Lung (tissue), 11 donors: ENCODE measurements at regions not wholly inside any gene's neighbourhood (a gene's known extent, or its start where the extent isn't known, plus 50 kb on each side); places are given as distances from the start of the nearest gene placed in this dataset.

ENCODE experiments used
- ATAC-seq: fragments of 200-7000 bp; cut with Tn5 transposase; one replicate; pipeline ENCODE4 v1.9.1; 2020; ENCODE audit warnings: moderate number of reproducible peaks; ENCODE audit not compliant: insufficient read depth, low FRiP score
- DNase-seq, 3 donors: peaks; one replicate each; pipeline ENCODE4 v3.0.0-alpha.2; 2013 to 2017
- H3K27ac ChIP-seq, 2 donors: one replicate each; pipeline ENCODE4 v1.5.1; 2013; ENCODE audit warnings: mild to moderate bottlenecking in 2 of 2, moderate library complexity in 2 of 2, control low read depth in 1 of 2, inconsistent platforms in 1 of 2, low read depth in 1 of 2, low read length in 1 of 2
- H3K27me3 ChIP-seq, 3 donors: one replicate each; pipeline ENCODE4 v1.5.1; 2013; ENCODE audit warnings: low read length in 2 of 3; ENCODE audit not compliant: control insufficient read depth in 3 of 3, insufficient read depth in 3 of 3
- H3K36me3 ChIP-seq, 4 donors: one replicate each; pipeline ENCODE4 v1.5.1; 2013; ENCODE audit warnings: low read length in 4 of 4, mild to moderate bottlenecking in 1 of 4, moderate library complexity in 1 of 4; ENCODE audit not compliant: control insufficient read depth in 4 of 4, insufficient read depth in 4 of 4
- H3K4me1 ChIP-seq, 5 donors: one replicate each; pipeline ENCODE4 v1.5.1; 2013; ENCODE audit warnings: low read length in 5 of 5, mild to moderate bottlenecking in 2 of 5, moderate library complexity in 1 of 5; ENCODE audit not compliant: control insufficient read depth in 5 of 5, insufficient read depth in 5 of 5
- H3K4me3 ChIP-seq: one replicate; pipeline ENCODE4 v1.5.1; 2013; ENCODE audit warnings: mild to moderate bottlenecking, control low read depth, moderate library complexity
- H3K9ac ChIP-seq, 2 donors: one replicate each; pipeline ENCODE4 v1.5.1; 2013; ENCODE audit warnings: low read length in 2 of 2, control low read depth in 1 of 2; ENCODE audit not compliant: insufficient read depth in 1 of 2
- H3K9me3 ChIP-seq, 4 donors: one replicate each; pipeline ENCODE4 v1.5.1; 2013; ENCODE audit warnings: low read length in 3 of 4, mild to moderate bottlenecking in 1 of 4, moderate library complexity in 1 of 4; ENCODE audit not compliant: control insufficient read depth in 4 of 4, insufficient read depth in 3 of 4
- WGBS, 2 donors: extraction: QIAGEN DNeasy Blood & Tissue Kit; methylation state at CpG; one replicate each; pipeline ENCODE4 v1.1.7; 2013; 5-methylcytosine and 5-hydroxymethylcytosine counted together
- TF ChIP-seq, protein P1 (sequence below): IDR thresholded peaks from 2 replicates; pipeline ENCODE4 v1.5.1; 2012; ENCODE audit warnings: mild to moderate bottlenecking; ENCODE audit errors: control extremely low read depth, extremely low read depth
- donor health status: control.
- donor health status: control.
- donor health status: Bipolar disorder and iron deficiency.
- donor health status: healthy.
- donor health status: DM: yes; HTN: yes; CAD: no.

DNA sequence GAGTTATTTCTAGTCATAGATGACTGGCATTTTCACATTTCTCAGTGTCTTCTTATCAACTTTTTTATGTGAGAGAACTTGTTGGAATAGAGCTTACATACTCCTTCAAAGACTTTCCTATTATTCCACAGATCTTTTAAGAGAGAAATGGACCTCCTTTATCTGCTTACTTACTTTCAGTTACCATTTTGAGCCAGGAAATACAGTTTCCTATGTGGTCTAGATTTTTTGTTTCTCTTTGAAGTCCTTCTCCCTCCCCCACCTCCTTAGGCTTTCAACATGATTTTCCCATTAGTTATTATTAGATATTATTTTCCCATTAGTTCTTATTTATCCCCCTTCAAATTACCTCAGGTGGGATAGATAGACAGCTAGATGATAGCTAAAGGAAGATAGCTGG, 289.1 kb upstream of the ITGA1 start:
- TF ChIP-seq, protein P1, sequence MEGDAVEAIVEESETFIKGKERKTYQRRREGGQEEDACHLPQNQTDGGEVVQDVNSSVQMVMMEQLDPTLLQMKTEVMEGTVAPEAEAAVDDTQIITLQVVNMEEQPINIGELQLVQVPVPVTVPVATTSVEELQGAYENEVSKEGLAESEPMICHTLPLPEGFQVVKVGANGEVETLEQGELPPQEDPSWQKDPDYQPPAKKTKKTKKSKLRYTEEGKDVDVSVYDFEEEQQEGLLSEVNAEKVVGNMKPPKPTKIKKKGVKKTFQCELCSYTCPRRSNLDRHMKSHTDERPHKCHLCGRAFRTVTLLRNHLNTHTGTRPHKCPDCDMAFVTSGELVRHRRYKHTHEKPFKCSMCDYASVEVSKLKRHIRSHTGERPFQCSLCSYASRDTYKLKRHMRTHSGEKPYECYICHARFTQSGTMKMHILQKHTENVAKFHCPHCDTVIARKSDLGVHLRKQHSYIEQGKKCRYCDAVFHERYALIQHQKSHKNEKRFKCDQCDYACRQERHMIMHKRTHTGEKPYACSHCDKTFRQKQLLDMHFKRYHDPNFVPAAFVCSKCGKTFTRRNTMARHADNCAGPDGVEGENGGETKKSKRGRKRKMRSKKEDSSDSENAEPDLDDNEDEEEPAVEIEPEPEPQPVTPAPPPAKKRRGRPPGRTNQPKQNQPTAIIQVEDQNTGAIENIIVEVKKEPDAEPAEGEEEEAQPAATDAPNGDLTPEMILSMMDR: no peak
- Histone ChIP-seq H3K36me3 (no peaks in the 10 kb centered on the region), H3K27ac (no peak overlapping the region), H3K4me3 (no peak overlapping the region), H3K9ac (no peak overlapping the region), H3K27me3 (no peaks in the 10 kb centered on the region), H3K9me3 (no peaks in the 10 kb centered on the region), H3K4me1 (peaks cover 0 to 1% (median 0%) of the 10 kb centered on the region in 5 donors)
- ATAC-seq (no peak), DNase-seq (no peak)

DNA sequence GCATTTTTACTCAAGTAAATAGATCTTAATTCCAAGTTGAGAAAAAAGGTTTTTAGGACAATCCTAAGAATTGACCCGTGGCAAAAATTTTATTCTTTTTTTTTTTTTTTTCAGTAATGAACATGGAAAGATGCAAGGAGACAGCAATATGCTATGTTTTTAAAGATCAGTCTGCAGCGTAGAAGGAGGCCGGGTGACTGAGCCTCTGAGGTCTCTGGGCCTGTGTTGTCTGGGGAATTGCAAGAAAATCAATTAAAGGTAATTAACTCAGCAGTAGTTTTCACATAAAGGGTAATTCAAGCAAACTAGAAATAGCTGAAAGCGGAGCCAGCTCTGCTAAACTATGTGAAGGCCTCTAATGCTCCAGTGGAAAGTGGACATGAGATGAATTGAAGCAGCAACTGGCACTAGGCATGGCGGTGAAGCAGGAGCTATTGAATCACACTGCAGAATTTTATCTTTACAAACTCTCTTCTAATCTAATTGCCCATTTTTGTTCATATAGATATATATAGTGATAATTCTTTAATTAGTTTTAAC, 285.2 kb upstream of the ITGA1 start:
- Histone ChIP-seq H3K4me1 (no peaks in the 10 kb centered on the region), H3K9ac (no peak overlapping the region), H3K36me3 (no peaks in the 10 kb centered on the region), H3K9me3 (no peaks in the 10 kb centered on the region), H3K4me3 (no peak overlapping the region), H3K27me3 (no peaks in the 10 kb centered on the region), H3K27ac (no peak overlapping the region)
- ATAC-seq: no peak
- WGBS, 2 donors: 92 to 96% methylated on average over 5 of the region's 5 CpGs
- TF ChIP-seq, protein P1: no peak
- DNase-seq: no peak

DNA sequence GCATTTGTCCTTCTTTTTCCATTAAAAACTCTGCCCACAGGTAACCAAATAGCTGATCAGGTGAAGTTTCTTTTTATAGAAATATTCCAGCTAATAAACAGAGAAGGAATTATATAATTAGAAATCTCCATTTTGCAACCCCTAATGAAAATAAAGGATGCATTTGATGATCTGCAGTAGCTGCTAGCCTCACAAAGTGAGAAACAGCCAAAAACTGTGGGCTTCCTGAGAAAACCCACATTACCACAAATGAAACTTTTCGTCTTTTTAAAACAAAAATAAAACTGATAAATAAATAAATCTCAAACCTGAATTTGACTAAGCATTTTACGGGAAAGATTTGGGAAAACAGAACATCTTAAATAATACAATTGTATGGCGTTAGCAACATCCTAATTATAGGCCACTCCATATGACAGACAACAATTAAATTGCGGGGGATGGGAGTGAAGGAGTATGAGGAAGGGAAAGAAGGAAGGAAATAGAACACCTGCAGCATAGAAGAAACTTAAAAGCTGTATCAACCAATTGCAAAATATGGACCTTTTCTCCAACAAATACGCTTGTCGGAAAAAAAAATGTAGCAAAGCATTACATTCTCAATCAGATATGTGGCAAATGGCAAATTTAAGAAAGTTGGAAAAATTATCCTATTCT, 283.0 kb upstream of the ITGA1 start:
- H3K27ac ChIP-seq: no peak overlapping the region
- no peaks in the 10 kb centered on the region for H3K36me3 ChIP-seq
- DNase-seq: no peak
- no peak overlapping the region for H3K4me3 ChIP-seq
- H3K27me3 ChIP-seq: no peaks in the 10 kb centered on the region
- no peaks in the 10 kb centered on the region for H3K9me3 ChIP-seq
- WGBS, 2 donors: 46 to 72% methylated on average over 6 of the region's 6 CpGs
- no peak overlapping the region for H3K9ac ChIP-seq
- no peak for ATAC-seq
- no peaks in the 10 kb centered on the region for H3K4me1 ChIP-seq
- TF ChIP-seq, protein P1: no peak

DNA sequence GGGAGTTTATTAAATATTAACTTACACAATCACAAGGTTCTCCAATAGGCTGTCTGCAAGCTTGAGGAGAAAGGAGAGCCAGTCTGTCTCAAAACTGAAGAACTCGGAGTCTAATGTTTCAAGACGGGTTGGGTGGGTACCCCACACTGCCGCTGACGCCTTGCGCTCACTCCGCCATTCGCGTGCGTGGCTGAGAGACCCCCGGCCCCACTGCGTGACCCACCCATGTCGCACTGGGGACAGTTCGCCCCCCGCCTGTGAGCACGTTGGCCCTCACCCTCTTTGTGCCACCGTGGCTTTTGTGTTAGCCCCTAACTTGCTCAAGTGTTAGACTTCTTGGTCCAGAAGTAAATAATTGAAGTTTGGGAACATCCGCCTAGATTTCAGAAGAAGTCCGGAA, 270.0 kb upstream of the ITGA1 start:
- H3K9me3 ChIP-seq: peaks cover 0 to 5% (median 0%) of the 10 kb centered on the region in 4 donors
- no peaks in the 10 kb centered on the region for H3K27me3 ChIP-seq
- no peaks in the 10 kb centered on the region for H3K36me3 ChIP-seq
- H3K27ac ChIP-seq: no peak overlapping the region
- TF ChIP-seq, protein P1: no peak
- H3K4me1 ChIP-seq: no peaks in the 10 kb centered on the region
- DNase-seq (no peak), ATAC-seq (no peak)
- H3K4me3 ChIP-seq: no peak overlapping the region
- 96 to 97% methylated on average over 18 of the region's 18 CpGs for WGBS, 2 donors
- H3K9ac ChIP-seq: no peak overlapping the region
